Kidney tubule cell (primary cell): ENCODE measurements at regions not wholly inside any gene's neighbourhood (a gene's known extent, or its start where the extent isn't known, plus 50 kb on each side); places are given as distances from the start of the nearest gene placed in this dataset.
"Not testable (repeated sequence)": the region's sequence is repeated elsewhere in the genome, so short reads cannot be mapped to it uniquely, and the experiment has no call there.

ENCODE experiments used
- DNase-seq: peaks from one replicate; pipeline ENCODE4 v3.0.0-alpha.2; 2018; ENCODE audit warnings: low spot score

- no peak for DNase-seq
Observed at GRCh38 chr5:153367466-153367865, 123.0 kb upstream of the GRIA1 start.

- DNase-seq: no peak
Observed at GRCh38 chr5:153372425-153373129, 117.9 kb upstream of the GRIA1 start.

- no peak for DNase-seq
Observed at GRCh38 chr5:153373130-153373498, 117.4 kb upstream of the GRIA1 start.

GRCh38 chr5:153381630-153382029, 108.8 kb upstream of the GRIA1 start:
- DNase-seq: not testable (repeated sequence)

- DNase-seq: no peak
Observed at GRCh38 chr5:153390569-153390968, 99.9 kb upstream of the GRIA1 start.

DNA sequence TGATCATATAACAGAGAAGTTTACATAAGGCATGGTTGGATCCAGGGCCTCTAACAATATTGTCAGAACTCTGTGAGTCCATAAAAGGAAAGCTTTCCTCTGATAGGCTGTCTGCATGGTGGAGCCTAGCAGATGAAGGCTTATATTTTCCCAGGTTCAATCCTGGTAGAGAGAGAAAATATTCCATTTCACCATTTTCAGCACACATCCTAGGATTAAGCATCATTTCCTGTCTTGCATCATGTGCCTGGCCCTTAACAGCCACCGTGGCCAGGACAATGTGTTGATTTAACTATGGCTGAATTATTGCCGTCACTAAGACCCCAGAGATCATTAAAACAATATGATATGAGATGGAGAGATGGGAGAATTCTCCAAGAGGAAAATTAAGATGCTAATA, 90.9 kb upstream of the GRIA1 start:
- no peak for DNase-seq

DNA sequence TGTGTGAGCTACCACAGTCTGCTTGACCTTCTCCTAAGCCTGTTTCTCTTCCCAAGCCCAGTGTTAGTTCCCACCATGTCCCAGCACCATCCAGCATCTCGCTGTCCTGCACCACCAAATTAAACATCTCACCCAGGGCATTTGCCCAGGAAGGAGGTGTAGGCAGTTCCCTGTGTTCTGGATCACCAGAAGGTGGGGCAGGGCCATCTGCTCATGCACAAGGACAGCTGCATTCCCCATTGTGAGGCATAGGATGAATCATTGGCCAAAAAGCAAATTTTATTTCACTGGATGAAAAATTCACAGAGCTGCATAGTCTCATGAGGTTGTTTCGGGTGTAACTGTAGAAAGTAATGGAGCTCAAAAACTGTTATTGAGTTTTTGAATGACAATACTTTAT, 89.5 kb upstream of the GRIA1 start:
- DNase-seq: no peak

GRCh38 chr5:153402550-153402949, 87.9 kb upstream of the GRIA1 start:
- DNase-seq: peak; percentile 20

DNA sequence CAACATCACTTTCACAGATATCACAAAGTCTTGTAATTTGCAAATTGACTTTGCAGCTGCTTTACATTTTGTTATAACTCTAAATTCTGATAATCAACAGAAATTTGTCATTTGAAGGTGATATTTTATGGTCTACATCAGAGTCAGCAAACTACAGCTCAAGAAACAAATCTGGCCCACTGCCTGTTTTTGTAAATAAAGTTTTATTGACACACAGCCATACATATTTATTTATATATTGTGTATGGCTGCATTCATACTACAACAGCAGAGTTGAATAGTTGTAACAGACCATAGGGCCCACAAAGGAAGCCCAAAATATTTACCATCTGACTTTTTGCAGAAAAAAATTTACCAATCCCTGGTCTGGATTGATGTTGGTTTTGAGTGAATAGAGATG, 87.0 kb upstream of the GRIA1 start:
- DNase-seq: no peak

GRCh38 chr5:153404747-153405146, 85.7 kb upstream of the GRIA1 start:
- DNase-seq: no peak

- DNase-seq: no peak
Observed at GRCh38 chr5:153421676-153422075, 68.8 kb upstream of the GRIA1 start.

GRCh38 chr5:153425914-153426313, 64.6 kb upstream of the GRIA1 start:
- DNase-seq: no peak

GRCh38 chr5:153429761-153430380, 60.6 kb upstream of the GRIA1 start:
- DNase-seq: no peak

DNA sequence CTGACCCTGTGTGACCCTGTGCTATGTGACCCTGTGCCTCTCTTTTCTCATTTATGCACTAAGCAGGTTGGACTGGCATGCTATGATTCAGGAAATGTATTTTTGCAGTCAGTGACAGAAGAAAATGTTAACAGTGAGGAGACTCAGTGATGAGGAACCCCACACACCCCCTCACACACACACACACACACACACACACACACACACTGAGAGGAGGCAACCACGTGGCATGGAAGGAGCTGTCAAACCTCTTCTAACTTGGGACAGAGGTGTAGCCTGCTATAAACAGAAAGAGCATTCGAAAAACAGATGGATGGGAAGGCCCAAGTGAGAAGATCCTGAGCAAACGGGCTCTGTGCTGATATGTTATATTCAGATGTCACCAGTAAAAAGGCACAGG, 57.9 kb upstream of the GRIA1 start:
- DNase-seq: no peak

GRCh38 chr5:153437251-153437650, 53.2 kb upstream of the GRIA1 start:
- no peak for DNase-seq

DNA sequence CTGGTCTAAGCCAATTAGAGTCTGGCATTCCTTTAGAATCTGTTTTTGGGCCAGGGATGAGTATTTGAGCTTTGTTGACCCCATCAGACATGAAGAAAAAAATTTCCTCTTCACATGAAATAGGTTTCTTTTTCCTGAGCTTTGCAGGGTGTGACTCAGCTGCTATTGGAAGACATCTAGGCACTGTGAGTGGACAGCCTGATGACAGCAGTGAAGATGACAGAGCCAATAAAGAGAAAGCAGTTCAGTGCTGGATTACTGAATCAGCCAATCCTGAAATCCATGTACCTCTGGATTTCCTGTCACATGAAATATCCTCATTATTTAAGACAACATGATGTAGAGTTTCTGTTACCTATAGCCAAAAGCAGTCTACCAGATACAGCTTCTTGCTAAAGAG, 51.3 kb upstream of the GRIA1 start:
- peak; percentile 6 for DNase-seq
